ENCODE measurements at regions not wholly inside any gene's neighbourhood (a gene's known extent, or its start where the extent isn't known, plus 50 kb on each side); places are given as distances from the start of the nearest gene placed in this dataset.

DNA sequence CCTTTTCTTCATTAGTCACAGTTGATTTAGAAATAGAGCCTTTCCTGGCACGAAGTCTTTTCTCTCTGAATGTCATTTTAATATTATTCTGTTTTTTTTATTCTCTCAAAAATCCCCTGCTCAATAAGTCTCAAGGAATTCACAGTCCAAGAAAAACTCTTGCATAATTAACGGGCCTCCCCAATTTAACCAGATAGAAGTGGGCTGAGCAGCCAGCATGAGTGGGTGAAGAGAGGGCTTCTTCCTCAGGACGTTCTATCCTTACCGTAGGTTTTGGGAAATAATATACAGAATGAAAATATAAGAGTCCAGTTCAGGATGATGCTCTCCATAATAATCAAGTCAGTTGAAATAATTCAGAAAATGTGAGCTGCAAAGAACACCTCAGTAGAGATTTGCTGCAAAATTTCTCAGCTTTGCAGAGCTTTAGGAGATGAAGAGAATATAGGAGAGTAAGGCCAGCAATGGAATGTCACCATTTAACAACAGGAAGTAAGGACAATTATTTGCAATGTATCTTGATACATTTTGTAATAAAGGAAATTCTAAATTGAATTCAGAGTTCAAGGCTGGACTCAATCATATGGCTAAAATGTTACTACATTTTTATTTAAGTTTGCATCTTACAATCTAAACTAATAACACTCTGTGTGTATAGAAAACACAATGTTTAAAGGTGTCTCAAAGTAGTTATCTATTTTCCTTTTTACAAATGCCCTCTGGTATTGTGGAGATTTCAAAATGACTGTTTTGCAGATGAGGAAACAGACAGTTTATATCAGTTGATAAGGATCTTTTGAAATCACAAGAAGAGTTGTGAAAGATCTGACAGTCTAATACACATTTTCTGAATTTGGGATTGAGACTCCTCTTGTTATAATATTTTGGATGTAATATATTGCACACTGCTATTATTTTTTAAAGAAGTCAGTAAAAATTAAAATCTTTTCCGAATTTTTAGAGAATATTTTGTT is 1724.1 kb upstream of the SEL1L start:
- no peaks in the 10 kb centered on the region for H3K27me3 ChIP-seq (replicated peaks; ENCODE audit: insufficient read depth)
- H3K4me3 ChIP-seq = no peak overlapping the region
- intact Hi-C loops (cut with DNase I) = no loop called here
- no peak overlapping the region for H3K27ac ChIP-seq
- H3K36me3 ChIP-seq = no peaks in the 10 kb centered on the region
- no peaks in the 10 kb centered on the region for H3K9me3 ChIP-seq
- 68% methylated on average over 5 of the region's 5 CpGs for WGBS
- TF ChIP-seq POLR2A (IDR thresholded peaks at IDR 0.05) = no peak
- TF ChIP-seq, protein P1, sequence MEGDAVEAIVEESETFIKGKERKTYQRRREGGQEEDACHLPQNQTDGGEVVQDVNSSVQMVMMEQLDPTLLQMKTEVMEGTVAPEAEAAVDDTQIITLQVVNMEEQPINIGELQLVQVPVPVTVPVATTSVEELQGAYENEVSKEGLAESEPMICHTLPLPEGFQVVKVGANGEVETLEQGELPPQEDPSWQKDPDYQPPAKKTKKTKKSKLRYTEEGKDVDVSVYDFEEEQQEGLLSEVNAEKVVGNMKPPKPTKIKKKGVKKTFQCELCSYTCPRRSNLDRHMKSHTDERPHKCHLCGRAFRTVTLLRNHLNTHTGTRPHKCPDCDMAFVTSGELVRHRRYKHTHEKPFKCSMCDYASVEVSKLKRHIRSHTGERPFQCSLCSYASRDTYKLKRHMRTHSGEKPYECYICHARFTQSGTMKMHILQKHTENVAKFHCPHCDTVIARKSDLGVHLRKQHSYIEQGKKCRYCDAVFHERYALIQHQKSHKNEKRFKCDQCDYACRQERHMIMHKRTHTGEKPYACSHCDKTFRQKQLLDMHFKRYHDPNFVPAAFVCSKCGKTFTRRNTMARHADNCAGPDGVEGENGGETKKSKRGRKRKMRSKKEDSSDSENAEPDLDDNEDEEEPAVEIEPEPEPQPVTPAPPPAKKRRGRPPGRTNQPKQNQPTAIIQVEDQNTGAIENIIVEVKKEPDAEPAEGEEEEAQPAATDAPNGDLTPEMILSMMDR (IDR thresholded peaks at IDR 0.05) = no peak
- TF ChIP-seq POLR2AphosphoS5 (IDR thresholded peaks at IDR 0.05) = no peak
- DNase-seq (ENCODE audit: low spot score) = no peak
- H3K4me1 ChIP-seq (replicated peaks) = no peaks in the 10 kb centered on the region

DNA sequence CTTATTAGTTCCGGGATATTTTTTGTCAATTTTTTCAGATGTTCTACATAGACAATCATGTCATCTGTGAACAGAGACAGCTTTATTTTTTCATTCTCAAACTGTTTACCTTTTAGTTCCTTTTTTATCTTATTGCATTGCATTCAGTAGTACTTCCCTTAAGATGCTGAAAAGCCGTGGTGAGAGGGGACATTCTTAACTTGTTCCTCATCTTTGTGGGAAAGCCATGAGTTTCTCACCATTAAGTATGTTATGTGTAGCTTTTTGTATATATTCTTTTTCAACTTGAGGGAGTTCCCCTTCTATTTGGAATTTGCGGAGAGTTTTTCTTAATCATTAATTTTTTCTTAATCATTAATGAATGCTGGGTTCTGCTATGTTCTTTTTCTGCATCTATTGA is 1727.1 kb upstream of the SEL1L start:
- no peak overlapping the region for H3K4me3 ChIP-seq
- no peaks in the 10 kb centered on the region for H3K4me1 ChIP-seq (replicated peaks)
- no peaks in the 10 kb centered on the region for H3K9me3 ChIP-seq
- TF ChIP-seq POLR2AphosphoS5 (IDR thresholded peaks at IDR 0.05) = no peak
- TF ChIP-seq POLR2A (IDR thresholded peaks at IDR 0.05) = no peak
- TF ChIP-seq, protein P1 (IDR thresholded peaks at IDR 0.05) = no peak
- H3K27me3 ChIP-seq (replicated peaks; ENCODE audit: insufficient read depth) = no peaks in the 10 kb centered on the region
- H3K27ac ChIP-seq = no peak overlapping the region
- 90% methylated on average over 3 of the region's 3 CpGs for WGBS
- DNase-seq (ENCODE audit: low spot score) = no peak
- no peaks in the 10 kb centered on the region for H3K36me3 ChIP-seq
- intact Hi-C loops (cut with DNase I) = no loop called here

GRCh38 chr14:83269583-83269982 is 1735.9 kb upstream of the SEL1L start:
- H3K27ac ChIP-seq = no peak overlapping the region
- 90% methylated on average over 3 of the region's 3 CpGs for WGBS
- H3K27me3 ChIP-seq (replicated peaks; ENCODE audit: insufficient read depth) = no peaks in the 10 kb centered on the region
- H3K4me3 ChIP-seq = no peak overlapping the region
- no peaks in the 10 kb centered on the region for H3K9me3 ChIP-seq
- TF ChIP-seq POLR2AphosphoS5 (IDR thresholded peaks at IDR 0.05) (no peak), POLR2A (IDR thresholded peaks at IDR 0.05) (no peak)
- H3K4me1 ChIP-seq (replicated peaks) = no peaks in the 10 kb centered on the region
- no peaks in the 10 kb centered on the region for H3K36me3 ChIP-seq
- DNase-seq (ENCODE audit: low spot score) = no peak
- intact Hi-C loops (cut with DNase I) = no loop called here

GRCh38 chr14:83271663-83272062 is 1738.0 kb upstream of the SEL1L start:
- Histone ChIP-seq H3K4me3 (no peak overlapping the region), H3K36me3 (no peaks in the 10 kb centered on the region), H3K27ac (no peak overlapping the region), H3K9me3 (no peaks in the 10 kb centered on the region), H3K27me3 (replicated peaks; ENCODE audit: insufficient read depth) (no peaks in the 10 kb centered on the region), H3K4me1 (replicated peaks) (no peaks in the 10 kb centered on the region)
- intact Hi-C loops (cut with DNase I) = no loop called here
- no peak for TF ChIP-seq POLR2AphosphoS5 (IDR thresholded peaks at IDR 0.05)
- TF ChIP-seq, protein P1 (IDR thresholded peaks at IDR 0.05) = no peak
- TF ChIP-seq POLR2A (IDR thresholded peaks at IDR 0.05) = no peak
- WGBS = 71% methylated on average over 2 of the region's 2 CpGs
- DNase-seq (ENCODE audit: low spot score) = no peak

DNA sequence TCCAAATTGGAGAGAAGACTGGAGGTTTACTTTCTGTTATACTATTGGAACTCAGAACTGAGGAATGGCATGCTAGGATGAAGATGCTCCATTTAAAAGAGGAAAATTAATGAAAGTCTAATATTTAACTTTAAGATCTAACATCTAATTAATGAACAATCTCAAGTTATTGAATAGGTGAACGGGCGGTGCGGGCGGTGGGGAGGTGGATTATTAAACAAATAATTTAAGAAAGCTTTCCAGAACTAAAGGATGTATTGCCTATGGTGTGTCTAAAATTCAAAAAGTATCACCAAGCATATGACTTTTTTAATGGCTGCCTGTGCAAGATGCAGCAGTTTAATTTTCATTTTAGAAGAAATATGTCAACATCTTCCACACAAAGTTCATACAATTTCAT is 1747.1 kb upstream of the SEL1L start:
- no peaks in the 10 kb centered on the region for H3K4me1 ChIP-seq (replicated peaks)
- H3K27me3 ChIP-seq (replicated peaks; ENCODE audit: insufficient read depth) = no peaks in the 10 kb centered on the region
- 97% methylated on average over 4 of the region's 4 CpGs for whole genome bisulfite sequencing
- TF ChIP-seq POLR2A (IDR thresholded peaks at IDR 0.05) (no peak), POLR2AphosphoS5 (IDR thresholded peaks at IDR 0.05) (no peak)
- TF ChIP-seq, protein P1 (IDR thresholded peaks at IDR 0.05) = no peak
- no peaks in the 10 kb centered on the region for H3K36me3 ChIP-seq
- intact Hi-C loops (cut with DNase I) = no loop called here
- H3K4me3 ChIP-seq = no peak overlapping the region
- no peak for DNase-seq (ENCODE audit: low spot score)
- no peaks in the 10 kb centered on the region for H3K9me3 ChIP-seq
- no peak overlapping the region for H3K27ac ChIP-seq

Data from prostate gland (tissue), 2 donors.